Stimulated activated CD4-positive, alpha-beta T cell treated with anti-CD3 and anti-CD28 coated beads, Interleukin-1b, Interleukin-23, amount 100 ng/mL, for 24 hours (primary cell): ENCODE measurements at regions not wholly inside any gene's neighbourhood (a gene's known extent, or its start where the extent isn't known, plus 50 kb on each side); places are given as distances from the start of the nearest gene placed in this dataset.

ENCODE experiments used
- DNase-seq, 4 experiments: peaks; one replicate each; pipeline ENCODE4 v3.0.0-alpha.2; 2020; ENCODE audit warnings: low read depth in 4 of 4, low spot score in 1 of 4

GRCh38 chr14:54173802-54174201 lies 217.2 kb upstream of the BMP4 start:
- no peak for DNase-seq

DNA sequence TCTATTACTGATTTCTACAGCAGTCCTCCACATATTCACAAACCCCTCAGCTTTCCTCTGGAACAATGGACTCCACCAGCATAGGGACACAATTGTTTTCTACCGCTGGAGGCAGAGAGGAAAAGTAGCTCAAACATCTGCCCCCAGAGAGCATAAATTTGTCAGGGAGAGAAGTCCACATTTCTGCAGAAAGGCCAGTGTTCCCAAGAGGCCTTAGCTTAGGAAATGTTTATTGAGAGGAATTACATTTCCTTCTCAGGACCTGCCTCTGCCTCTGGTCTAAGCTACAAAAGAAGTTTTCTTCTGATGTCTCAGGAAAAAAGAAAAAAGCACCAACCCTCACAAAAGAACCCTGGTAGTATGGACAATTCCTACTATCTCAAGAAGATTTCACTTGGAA lies 217.8 kb upstream of the BMP4 start:
- DNase-seq: no peak

GRCh38 chr14:54175298-54175942 lies 218.8 kb upstream of the BMP4 start:
- DNase-seq: peak; percentile 6 to 26 (median 25)

GRCh38 chr14:54177019-54177418 lies 219.8 kb upstream of the CDKN3 start:
- DNase-seq: no peak

DNA sequence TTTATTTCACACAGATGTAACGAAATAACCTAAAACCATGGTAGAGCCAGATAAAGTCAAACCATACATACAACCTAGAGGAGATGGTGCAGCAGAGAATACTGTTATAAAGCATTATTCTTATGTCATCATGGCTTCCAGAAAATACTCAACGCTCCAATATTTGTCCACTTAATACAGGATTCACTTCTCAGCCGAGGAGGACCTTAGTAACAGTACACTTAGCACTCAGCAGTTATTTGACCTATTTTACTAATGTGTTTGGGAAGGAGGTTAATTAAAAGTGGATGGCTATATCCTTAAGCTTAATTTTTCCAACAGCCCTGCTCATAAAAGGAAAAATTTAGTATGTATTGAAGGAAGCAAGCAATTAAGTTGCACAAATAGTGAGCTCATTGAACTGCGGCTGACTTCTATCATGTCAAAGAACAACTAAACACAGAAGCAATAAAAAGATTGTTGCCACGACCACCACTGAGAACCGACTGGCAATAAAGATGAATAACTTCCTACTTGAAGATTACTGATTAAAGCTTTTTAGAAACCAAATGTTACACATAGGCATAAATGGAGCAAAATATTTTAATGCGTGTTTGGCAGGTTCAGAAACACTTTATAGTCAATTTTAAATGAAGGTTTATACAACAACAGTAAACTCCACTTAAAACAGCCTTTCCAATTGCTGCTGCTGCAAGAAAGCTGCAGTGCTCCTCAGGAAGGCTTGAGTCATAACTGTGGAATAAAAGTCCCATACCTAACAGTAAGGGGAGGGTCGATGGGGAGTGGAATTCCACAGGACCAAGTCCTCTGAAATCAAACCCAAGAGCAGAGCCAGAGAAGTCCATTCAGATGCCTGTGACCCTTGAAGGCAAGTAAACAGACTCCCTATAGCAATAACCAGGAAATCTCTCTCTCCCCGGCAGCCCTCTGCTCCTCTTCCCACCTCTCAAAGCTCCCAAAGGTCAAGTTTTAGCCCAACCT lies 218.9 kb upstream of the CDKN3 start:
- DNase-seq: no peak

DNA sequence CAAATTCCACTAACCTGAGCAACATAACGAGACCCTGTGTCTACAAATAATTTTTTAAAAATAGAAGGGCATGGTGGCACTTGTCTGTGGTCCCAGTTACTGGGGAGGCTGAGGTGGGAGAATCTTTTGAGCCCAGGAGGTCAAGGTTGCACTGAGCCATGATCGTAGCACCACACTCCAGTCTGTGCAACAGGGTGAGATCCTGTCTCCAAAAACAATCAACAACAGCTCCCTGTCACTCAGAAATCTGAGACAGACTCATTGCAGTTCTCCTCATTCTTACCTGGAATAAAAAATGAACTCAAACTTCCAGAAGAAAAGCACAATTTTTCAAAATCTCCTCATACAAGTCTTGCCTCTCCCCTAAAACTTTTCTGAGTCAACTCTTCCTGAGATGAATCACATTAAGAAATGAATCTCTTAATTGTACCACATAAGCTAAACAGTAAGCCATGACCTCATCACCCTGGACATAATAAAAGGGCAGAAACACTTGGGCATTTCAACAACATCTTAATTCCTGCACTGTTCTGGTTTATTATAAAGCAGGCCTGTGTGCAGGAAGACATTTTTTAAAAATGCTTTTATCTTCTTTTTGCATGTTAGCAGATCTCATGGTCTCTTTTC lies 214.3 kb upstream of the CDKN3 start:
- DNase-seq: no peak

GRCh38 chr14:54186821-54187763 lies 209.7 kb upstream of the CDKN3 start:
- DNase-seq: no peak

DNA sequence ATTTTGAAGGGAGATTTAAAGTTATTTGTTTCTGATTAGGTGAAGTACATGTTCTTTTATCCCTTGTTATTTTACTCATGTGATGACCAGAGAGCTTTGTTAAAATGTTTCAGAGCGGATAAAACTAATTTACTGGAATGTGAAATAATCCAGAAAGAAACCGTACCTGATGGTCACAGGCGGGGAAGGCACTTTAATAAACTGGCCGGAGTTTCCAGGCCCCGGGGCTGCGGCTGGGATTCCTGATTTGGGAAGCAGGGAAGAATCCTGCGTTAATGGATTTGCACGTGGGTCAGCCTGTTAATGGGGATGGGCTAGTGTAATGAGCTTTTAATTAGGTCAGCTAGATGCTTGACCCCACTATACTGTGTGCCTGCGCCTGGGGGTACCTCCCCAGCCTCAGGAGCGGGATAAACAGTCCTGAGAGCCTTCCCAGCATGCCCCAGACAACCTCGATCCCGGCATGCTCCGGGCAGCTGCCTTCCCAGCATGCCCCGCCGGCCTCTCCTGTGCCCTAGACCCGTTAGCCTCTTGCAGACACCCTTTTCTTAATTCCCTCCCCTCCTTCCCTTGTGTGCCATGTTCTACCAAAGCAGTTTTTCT lies 208.6 kb upstream of the CDKN3 start:
- DNase-seq: no peak

DNA sequence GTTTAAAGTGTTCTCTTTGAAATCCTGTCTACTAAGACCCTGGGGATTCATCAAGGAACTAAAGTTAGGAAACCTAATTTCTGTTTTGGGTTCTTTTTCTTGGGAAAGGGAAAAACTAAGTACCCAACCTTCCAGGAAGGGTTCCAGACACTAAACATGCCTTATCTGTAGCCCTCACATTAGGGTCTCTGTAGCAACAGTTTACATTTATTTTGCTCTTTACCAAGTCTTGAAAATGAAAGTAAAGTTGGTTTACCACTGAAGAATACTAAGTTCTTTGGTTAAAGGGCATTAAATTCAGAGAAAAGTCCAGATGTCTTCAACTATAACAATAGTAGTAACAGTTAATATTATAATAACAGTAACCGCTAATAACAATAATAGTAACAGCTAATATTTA lies 207.5 kb upstream of the CDKN3 start:
- no peak for DNase-seq

DNA sequence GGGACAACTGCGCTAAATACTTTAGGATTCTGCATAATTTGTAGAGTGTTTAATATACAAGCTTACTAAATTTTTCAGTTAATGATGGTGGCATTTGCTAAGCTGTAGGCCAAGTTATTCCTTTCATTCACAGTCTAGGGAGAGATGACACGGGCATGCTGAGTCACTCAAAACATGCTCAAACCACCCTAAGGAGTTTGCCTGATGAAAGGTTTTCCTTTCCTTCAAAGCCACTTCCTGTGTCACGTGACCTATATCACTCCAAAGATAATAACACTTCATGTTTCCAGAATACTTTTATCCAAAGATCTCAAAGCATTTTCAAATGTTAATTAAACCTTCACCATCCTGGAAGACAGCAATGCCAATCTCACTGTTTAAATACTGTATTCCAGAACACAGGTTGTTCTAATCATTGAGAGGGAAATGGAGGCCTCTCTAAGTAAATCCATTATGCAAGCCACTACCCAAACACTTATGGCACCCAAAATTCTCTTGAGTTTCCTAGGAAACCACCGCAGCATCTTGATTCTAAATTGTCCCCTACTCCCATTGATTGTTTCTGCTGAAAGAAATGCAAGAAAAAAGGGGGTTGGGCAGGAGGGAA lies 207.0 kb upstream of the CDKN3 start:
- DNase-seq: no peak

DNA sequence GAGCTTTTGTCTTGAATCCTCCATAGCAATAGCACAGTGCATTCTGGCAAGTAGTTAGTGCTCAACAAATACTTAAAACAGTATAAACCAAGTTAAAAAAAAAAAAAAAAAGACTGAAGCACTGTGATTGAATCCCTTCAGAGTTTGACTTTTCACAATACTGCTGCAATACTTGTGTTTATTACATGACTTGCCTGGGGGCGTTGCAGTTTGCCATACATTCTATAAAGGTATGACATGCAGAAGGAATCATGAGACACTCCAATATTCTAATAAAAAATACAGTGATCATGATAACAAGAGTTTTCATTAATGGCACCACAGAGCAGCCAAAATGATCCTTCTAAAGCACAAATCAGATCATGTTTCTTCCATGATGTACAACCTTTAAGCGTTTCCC lies 205.0 kb upstream of the CDKN3 start:
- no peak for DNase-seq

DNA sequence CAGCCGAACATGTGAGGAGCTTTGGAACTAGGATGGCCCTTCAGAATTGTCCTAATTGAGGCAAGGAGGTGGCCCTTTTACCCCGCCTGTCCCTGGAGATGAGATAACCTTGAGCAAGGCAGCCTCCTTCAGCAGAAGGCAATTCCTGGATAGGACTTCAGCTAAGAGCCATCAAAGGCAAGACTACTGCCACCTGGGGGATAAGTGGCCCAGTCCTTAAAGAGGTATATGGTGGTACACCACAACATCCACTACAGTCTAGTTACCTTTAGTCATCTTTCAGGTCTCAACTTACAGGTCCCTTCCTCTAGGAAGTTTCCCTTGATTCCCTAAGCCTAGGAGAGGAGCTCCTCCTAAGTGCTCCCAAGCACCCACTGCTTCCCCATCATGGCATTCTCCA lies 204.2 kb upstream of the CDKN3 start:
- DNase-seq: no peak

GRCh38 chr14:54193871-54194270 lies 202.9 kb upstream of the CDKN3 start:
- no peak for DNase-seq

GRCh38 chr14:54194501-54194900 lies 202.3 kb upstream of the CDKN3 start:
- DNase-seq: no peak

- no peak for DNase-seq
Measured at GRCh38 chr14:54197369-54197768, 199.4 kb upstream of the CDKN3 start.

DNA sequence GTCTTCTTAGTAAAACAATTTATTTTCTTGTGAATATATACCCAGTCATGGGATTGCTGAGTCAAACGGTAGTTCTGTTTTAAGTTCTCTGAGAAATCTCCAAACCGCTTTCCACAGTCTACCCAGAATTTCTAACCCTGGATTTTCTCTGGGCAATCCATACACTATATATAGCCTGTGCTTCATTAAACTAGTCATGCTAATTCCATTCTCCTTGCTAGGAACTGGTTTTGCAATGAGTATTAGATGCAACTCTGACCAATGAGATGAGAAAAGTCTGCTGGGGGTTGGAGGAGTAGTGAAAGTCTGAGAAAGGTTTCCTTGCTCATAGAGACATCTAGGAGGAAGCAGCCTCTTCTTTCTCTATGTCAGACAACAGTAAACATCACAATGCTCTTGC lies 196.1 kb upstream of the CDKN3 start:
- DNase-seq: no peak

- DNase-seq: no peak
Measured at GRCh38 chr14:54202288-54202687, 194.5 kb upstream of the CDKN3 start.

- no peak for DNase-seq
Measured at GRCh38 chr14:54206516-54206915, 190.3 kb upstream of the CDKN3 start.

- DNase-seq: no peak
Measured at GRCh38 chr14:54207075-54207474, 189.7 kb upstream of the CDKN3 start.
